OCI-LY3 (cell line): ENCODE measurements at regions not wholly inside any gene's neighbourhood (a gene's known extent, or its start where the extent isn't known, plus 50 kb on each side); places are given as distances from the start of the nearest gene placed in this dataset.

Source experiments
- H2AFZ ChIP-seq: fragments of 200-600, 300-600 bp; shearing (Covaris generic); 2 replicates; pipeline ENCODE4 v1.6.0; 2014; ENCODE audit warnings: antibody characterized with exemption, low read depth, low read length
- H3K27ac ChIP-seq: fragments of 200-600, 300-600 bp; sonication (generic); 2 replicates; pipeline ENCODE4 v1.5.1; 2014; ENCODE audit warnings: mild to moderate bottlenecking, low read length, moderate library complexity, mixed read lengths
- H3K27me3 ChIP-seq: fragments of 200-600, 300-600 bp; sonication (generic); 2 replicates; pipeline ENCODE4 v1.6.1; 2014; ENCODE audit warnings: low read depth, low read length, mixed read lengths
- H3K36me3 ChIP-seq: fragments of 200-600, 300-600 bp; sonication (generic); replicated peaks from 2 replicates; pipeline ENCODE3; 2014; ENCODE audit warnings: low read depth, low read length, mixed read lengths
- H3K4me1 ChIP-seq: fragments of 300-600, 200-600 bp; sonication (generic); 2 replicates; pipeline ENCODE4 v1.6.1; 2014; ENCODE audit warnings: low read length, mixed read lengths
- H3K4me2 ChIP-seq: fragments of 200-600, 300-600 bp; sonication (generic); 2 replicates; pipeline ENCODE4 v1.6.1; 2014; ENCODE audit warnings: low read length, mixed read lengths
- H3K4me3 ChIP-seq: fragments of 300-600, 200-600 bp; sonication (generic); 2 replicates; pipeline ENCODE4 v1.5.1; 2014; ENCODE audit warnings: antibody characterized with exemption, mild to moderate bottlenecking, low read length, moderate library complexity
- H3K79me2 ChIP-seq: fragments of 300-600, 200-600 bp; shearing (Covaris generic); 2 replicates; pipeline ENCODE4 v1.6.1; 2014; ENCODE audit warnings: mild to moderate bottlenecking, low read length, mixed read lengths
- H3K9ac ChIP-seq: fragments of 300-600, 200-600 bp; shearing (Covaris generic); 2 replicates; pipeline ENCODE4 v1.6.0; 2014; ENCODE audit warnings: mild to moderate bottlenecking, low read length, moderate library complexity
- H3K9me3 ChIP-seq: fragments of 200-600, 300-600 bp; shearing (Covaris generic); 2 replicates; pipeline ENCODE4 v1.6.1; 2014; ENCODE audit warnings: low read length, mixed read lengths; ENCODE audit not compliant: insufficient read depth
- H4K20me1 ChIP-seq: fragments of 200-600, 300-600 bp; sonication (generic); 2 replicates; pipeline ENCODE4 v1.6.1; 2016; ENCODE audit warnings: low read length, mixed read lengths; ENCODE audit not compliant: insufficient read depth
- EZH2phosphoT487 ChIP-seq: fragments of 200-600 bp; shearing (Covaris generic); IDR thresholded peaks from 2 replicates; pipeline ENCODE4 v1.6.1; 2018; ENCODE audit warnings: antibody characterized with exemption, mixed run types, low read depth
- TF ChIP-seq, protein P1 (sequence below): fragments of 200-600, 300-600 bp; sonication (generic); IDR thresholded peaks from 2 replicates; pipeline ENCODE4 v1.5.1; 2014; ENCODE audit warnings: antibody characterized with exemption, low read length, low read depth

DNA sequence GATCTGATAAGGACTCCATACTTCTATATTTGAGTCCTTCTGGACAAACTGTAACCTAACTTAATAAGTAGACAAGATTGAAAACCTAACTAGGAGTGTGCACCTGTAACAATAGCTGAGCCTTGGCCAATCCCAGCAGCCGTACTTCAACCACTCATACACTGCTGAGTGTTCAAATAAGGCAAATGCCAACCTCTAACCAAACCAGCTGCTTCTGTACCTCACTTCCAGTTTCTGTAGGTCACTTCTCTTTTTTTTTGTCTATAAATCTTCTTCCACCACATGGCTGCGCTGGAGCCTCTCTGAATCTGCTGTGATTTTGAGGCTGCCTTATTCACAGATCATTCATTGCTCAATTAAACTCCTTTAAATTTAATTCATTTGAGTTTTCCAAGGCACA is 753.2 kb downstream of the DNAJB9 start:
- Histone ChIP-seq H3K4me1 (peaks cover 8% of the 10 kb centered on the region; the same call in 1 of the 2 replicates), H3K9me3 (no peaks in the 10 kb centered on the region), H3K79me2 (no peaks in the 10 kb centered on the region), H3K4me3 (no peak overlapping the region), H2AFZ (no peak overlapping the region), H3K27ac (no peak overlapping the region), H3K9ac (no peak overlapping the region), H3K4me2 (no peak overlapping the region), H3K27me3 (no peaks in the 10 kb centered on the region), H4K20me1 (no peaks in the 10 kb centered on the region), H3K36me3 (no peaks in the 10 kb centered on the region)
- TF ChIP-seq, protein P1, sequence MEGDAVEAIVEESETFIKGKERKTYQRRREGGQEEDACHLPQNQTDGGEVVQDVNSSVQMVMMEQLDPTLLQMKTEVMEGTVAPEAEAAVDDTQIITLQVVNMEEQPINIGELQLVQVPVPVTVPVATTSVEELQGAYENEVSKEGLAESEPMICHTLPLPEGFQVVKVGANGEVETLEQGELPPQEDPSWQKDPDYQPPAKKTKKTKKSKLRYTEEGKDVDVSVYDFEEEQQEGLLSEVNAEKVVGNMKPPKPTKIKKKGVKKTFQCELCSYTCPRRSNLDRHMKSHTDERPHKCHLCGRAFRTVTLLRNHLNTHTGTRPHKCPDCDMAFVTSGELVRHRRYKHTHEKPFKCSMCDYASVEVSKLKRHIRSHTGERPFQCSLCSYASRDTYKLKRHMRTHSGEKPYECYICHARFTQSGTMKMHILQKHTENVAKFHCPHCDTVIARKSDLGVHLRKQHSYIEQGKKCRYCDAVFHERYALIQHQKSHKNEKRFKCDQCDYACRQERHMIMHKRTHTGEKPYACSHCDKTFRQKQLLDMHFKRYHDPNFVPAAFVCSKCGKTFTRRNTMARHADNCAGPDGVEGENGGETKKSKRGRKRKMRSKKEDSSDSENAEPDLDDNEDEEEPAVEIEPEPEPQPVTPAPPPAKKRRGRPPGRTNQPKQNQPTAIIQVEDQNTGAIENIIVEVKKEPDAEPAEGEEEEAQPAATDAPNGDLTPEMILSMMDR: 0 out of 2 replicates have a peak, but pooled peaks have one; percentile 20
- TF ChIP-seq EZH2phosphoT487: no peak

DNA sequence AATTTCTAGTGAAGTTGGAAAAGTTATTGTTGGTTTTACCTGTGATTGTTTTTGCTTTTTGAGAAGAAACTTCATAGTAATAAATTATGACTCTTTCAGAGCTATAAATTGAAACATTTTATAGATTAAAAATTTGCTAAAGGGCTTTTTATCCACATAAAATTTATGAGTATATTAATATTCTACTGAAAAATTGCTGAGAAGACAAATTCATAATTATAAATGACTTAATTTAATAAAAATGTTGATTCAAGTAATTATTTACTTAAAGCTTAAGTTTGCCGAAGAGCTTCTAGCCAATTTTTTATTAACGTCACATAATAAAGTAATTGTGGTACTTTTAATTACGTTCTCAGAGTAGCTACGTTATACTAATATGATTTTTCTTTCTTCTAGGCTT is 761.7 kb downstream of the DNAJB9 start:
- no peak overlapping the region for H3K4me2 ChIP-seq
- H3K27ac ChIP-seq: no peak overlapping the region
- H3K36me3 ChIP-seq: no peaks in the 10 kb centered on the region
- no peaks in the 10 kb centered on the region for H3K79me2 ChIP-seq
- no peak overlapping the region for H2AFZ ChIP-seq
- no peaks in the 10 kb centered on the region for H3K4me1 ChIP-seq
- H3K4me3 ChIP-seq: no peak overlapping the region
- H3K9me3 ChIP-seq: no peaks in the 10 kb centered on the region
- H3K9ac ChIP-seq: no peak overlapping the region
- H4K20me1 ChIP-seq: no peaks in the 10 kb centered on the region
- TF ChIP-seq, protein P1: no peak
- TF ChIP-seq EZH2phosphoT487: no peak
- no peaks in the 10 kb centered on the region for H3K27me3 ChIP-seq

DNA sequence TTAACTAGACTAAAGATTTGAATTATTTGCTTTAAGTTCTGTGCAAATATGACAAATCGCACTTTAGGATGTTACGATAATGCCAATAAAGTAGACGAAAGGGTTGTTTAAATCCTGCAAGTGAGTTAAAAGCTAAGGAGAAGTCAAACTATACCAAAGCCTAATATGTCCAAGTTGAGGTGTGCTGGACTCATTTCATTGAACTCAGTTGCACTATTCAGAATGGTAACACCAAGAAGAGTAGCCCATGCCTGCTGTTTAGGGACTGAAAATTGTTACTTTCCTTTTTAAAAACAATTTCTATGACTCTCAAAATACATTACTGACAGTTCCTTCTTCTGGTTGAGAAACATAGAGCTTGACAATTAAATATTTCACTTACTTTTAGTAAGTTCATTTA is 766.3 kb downstream of the DNAJB9 start:
- TF ChIP-seq EZH2phosphoT487: no peak
- TF ChIP-seq, protein P1: no peak
- H3K36me3 ChIP-seq: no peaks in the 10 kb centered on the region
- H2AFZ ChIP-seq: no peak overlapping the region
- no peaks in the 10 kb centered on the region for H3K79me2 ChIP-seq
- no peak overlapping the region for H3K4me2 ChIP-seq
- no peaks in the 10 kb centered on the region for H3K27me3 ChIP-seq
- H3K9ac ChIP-seq: no peak overlapping the region
- H3K4me1 ChIP-seq: no peaks in the 10 kb centered on the region
- H4K20me1 ChIP-seq: no peaks in the 10 kb centered on the region
- no peaks in the 10 kb centered on the region for H3K9me3 ChIP-seq
- no peak overlapping the region for H3K4me3 ChIP-seq
- no peak overlapping the region for H3K27ac ChIP-seq

DNA sequence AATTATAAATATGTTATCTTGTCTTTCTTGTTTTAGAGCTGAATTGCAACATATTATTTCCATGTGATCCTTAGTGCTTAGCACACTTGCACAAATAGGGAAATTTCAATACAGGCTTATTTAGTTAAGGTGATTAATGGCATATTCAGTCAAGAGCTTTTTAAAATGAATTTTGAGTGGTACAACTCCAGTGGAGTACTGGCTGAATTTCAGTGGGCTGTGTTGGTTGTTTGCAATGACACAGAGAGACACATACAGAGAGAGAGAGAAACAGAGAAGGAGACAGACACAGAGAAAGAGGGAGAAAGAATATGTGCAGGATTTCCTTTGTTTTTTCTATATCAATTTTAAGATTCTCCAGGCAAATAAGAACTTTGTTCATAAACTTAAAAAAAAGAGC is 766.9 kb downstream of the DNAJB9 start:
- no peaks in the 10 kb centered on the region for H3K27me3 ChIP-seq
- no peak overlapping the region for H2AFZ ChIP-seq
- H3K4me3 ChIP-seq: no peak overlapping the region
- no peak overlapping the region for H3K27ac ChIP-seq
- H3K9me3 ChIP-seq: no peaks in the 10 kb centered on the region
- no peaks in the 10 kb centered on the region for H4K20me1 ChIP-seq
- no peaks in the 10 kb centered on the region for H3K79me2 ChIP-seq
- H3K9ac ChIP-seq: no peak overlapping the region
- no peaks in the 10 kb centered on the region for H3K36me3 ChIP-seq
- no peaks in the 10 kb centered on the region for H3K4me1 ChIP-seq
- TF ChIP-seq, protein P1: no peak
- TF ChIP-seq EZH2phosphoT487: no peak
- H3K4me2 ChIP-seq: no peak overlapping the region
